ENCODE measurements at regions not wholly inside any gene's neighbourhood (a gene's known extent, or its start where the extent isn't known, plus 50 kb on each side); places are given as distances from the start of the nearest gene placed in this dataset.
"Not testable (repeated sequence)": the region's sequence is repeated elsewhere in the genome, so short reads cannot be mapped to it uniquely, and the experiment has no call there.

DNA sequence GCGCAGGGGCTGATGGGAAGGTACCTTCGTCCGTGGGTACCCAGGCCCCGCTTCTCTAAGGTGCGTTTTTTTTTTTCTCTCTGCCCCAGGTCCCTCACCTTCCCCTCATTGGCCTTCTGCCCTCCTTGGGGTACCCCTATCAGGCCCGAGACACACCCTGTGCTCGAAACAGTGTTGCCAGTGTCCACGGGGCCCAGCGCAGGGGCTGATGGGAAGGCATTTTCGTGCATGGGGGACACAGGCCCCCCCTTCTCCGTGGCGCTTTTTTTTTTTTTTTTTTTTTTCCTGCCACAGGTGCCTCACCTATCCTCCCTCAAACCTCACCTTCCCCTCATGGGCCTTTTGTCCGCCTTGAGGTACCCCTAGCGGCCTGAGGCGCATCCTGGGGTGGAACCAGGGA lies 191.6 kb downstream of the POTEG start:
- TF ChIP-seq, protein P1, sequence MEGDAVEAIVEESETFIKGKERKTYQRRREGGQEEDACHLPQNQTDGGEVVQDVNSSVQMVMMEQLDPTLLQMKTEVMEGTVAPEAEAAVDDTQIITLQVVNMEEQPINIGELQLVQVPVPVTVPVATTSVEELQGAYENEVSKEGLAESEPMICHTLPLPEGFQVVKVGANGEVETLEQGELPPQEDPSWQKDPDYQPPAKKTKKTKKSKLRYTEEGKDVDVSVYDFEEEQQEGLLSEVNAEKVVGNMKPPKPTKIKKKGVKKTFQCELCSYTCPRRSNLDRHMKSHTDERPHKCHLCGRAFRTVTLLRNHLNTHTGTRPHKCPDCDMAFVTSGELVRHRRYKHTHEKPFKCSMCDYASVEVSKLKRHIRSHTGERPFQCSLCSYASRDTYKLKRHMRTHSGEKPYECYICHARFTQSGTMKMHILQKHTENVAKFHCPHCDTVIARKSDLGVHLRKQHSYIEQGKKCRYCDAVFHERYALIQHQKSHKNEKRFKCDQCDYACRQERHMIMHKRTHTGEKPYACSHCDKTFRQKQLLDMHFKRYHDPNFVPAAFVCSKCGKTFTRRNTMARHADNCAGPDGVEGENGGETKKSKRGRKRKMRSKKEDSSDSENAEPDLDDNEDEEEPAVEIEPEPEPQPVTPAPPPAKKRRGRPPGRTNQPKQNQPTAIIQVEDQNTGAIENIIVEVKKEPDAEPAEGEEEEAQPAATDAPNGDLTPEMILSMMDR (IDR thresholded peaks at IDR 0.05; ENCODE audit: low read depth, low read length): not testable (repeated sequence)
- not testable (repeated sequence) for TF ChIP-seq POLR2A (IDR thresholded peaks at IDR 0.05; ENCODE audit: extremely low read depth, insufficient read length); MYC (IDR thresholded peaks at IDR 0.05; ENCODE audit: low read depth, low read length)
